ENCODE measurements at regions not wholly inside any gene's neighbourhood (a gene's known extent, or its start where the extent isn't known, plus 50 kb on each side); places are given as distances from the start of the nearest gene placed in this dataset.

- TF ChIP-seq PPARA (CRISPR knock-in tag; IDR thresholded peaks at IDR 0.05; ENCODE audit: borderline replicate concordance), result no peak
Observed at GRCh38 chr17:22692806-22693171, 1000.5 kb downstream of the KCNJ18 start (continued).

DNA sequence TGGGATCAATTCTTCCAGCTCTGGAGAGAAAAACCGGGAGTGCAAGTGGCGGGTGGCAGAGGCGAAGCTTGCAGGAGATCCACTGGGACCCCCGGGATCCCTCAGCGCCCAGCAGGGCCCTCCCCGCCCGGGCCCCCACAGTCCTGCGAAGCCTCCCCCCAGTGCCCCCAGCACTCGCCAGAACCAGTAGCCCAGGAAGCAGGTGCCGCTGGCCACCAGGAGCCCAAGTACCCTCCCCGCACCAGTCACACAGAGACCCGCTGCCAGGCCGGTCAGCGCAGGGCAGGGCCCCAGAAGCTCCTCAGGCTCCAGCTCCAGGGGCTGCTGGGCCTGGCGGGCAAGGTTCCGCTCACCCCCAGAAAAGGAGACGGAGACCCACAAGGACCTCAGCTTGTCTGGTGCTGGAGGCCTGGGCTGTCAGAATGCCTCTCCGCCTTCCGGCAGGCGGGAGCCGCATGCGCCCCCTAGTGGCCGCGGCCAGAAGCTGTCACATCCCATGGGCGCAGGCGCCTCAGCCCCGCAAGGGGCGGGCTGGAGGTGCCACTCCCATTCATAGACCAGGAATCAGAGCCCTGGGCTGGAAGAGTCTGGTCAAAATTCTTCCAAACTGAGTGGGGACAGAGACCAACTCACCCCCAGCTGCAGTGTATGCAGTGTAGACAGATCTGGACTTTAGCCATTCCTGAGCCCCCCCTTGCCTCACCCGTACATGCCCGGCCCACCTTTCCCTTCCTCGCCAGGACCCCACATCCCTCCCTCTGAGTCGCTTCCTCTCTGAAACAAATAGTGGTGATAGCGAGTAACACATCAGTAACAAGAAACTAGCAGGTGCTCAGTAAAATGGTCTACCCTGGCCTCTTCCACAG lies 1002.3 kb downstream of the KCNJ18 start:
- ATAC-seq, result peak; percentile 85
- TF ChIP-seq GLIS3 (CRISPR knock-in tag; IDR thresholded peaks at IDR 0.05), result no peak
- TF ChIP-seq, protein P1, sequence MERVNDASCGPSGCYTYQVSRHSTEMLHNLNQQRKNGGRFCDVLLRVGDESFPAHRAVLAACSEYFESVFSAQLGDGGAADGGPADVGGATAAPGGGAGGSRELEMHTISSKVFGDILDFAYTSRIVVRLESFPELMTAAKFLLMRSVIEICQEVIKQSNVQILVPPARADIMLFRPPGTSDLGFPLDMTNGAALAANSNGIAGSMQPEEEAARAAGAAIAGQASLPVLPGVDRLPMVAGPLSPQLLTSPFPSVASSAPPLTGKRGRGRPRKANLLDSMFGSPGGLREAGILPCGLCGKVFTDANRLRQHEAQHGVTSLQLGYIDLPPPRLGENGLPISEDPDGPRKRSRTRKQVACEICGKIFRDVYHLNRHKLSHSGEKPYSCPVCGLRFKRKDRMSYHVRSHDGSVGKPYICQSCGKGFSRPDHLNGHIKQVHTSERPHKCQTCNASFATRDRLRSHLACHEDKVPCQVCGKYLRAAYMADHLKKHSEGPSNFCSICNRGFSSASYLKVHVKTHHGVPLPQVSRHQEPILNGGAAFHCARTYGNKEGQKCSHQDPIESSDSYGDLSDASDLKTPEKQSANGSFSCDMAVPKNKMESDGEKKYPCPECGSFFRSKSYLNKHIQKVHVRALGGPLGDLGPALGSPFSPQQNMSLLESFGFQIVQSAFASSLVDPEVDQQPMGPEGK (CRISPR knock-in tag; IDR thresholded peaks at IDR 0.05; ENCODE audit: borderline replicate concordance), result no peak
- no peak for TF ChIP-seq CSRNP3 (CRISPR knock-in tag; IDR thresholded peaks at IDR 0.05)
- no peak for TF ChIP-seq ZNF70 (CRISPR knock-in tag; IDR thresholded peaks at IDR 0.05)
- TF ChIP-seq ARNTL (CRISPR knock-in tag; IDR thresholded peaks at IDR 0.05; ENCODE audit: borderline replicate concordance, low read depth), result no peak
- TF ChIP-seq, protein P2, sequence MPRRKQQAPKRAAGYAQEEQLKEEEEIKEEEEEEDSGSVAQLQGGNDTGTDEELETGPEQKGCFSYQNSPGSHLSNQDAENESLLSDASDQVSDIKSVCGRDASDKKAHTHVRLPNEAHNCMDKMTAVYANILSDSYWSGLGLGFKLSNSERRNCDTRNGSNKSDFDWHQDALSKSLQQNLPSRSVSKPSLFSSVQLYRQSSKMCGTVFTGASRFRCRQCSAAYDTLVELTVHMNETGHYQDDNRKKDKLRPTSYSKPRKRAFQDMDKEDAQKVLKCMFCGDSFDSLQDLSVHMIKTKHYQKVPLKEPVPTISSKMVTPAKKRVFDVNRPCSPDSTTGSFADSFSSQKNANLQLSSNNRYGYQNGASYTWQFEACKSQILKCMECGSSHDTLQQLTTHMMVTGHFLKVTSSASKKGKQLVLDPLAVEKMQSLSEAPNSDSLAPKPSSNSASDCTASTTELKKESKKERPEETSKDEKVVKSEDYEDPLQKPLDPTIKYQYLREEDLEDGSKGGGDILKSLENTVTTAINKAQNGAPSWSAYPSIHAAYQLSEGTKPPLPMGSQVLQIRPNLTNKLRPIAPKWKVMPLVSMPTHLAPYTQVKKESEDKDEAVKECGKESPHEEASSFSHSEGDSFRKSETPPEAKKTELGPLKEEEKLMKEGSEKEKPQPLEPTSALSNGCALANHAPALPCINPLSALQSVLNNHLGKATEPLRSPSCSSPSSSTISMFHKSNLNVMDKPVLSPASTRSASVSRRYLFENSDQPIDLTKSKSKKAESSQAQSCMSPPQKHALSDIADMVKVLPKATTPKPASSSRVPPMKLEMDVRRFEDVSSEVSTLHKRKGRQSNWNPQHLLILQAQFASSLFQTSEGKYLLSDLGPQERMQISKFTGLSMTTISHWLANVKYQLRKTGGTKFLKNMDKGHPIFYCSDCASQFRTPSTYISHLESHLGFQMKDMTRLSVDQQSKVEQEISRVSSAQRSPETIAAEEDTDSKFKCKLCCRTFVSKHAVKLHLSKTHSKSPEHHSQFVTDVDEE (CRISPR knock-in tag; IDR thresholded peaks at IDR 0.05), result no peak
- TF ChIP-seq CREB5 (CRISPR knock-in tag; IDR thresholded peaks at IDR 0.05; ENCODE audit: low read depth), result no peak
- no peak for TF ChIP-seq TOX (CRISPR knock-in tag; IDR thresholded peaks at IDR 0.05; ENCODE audit: borderline replicate concordance)
- TF ChIP-seq, protein P3, sequence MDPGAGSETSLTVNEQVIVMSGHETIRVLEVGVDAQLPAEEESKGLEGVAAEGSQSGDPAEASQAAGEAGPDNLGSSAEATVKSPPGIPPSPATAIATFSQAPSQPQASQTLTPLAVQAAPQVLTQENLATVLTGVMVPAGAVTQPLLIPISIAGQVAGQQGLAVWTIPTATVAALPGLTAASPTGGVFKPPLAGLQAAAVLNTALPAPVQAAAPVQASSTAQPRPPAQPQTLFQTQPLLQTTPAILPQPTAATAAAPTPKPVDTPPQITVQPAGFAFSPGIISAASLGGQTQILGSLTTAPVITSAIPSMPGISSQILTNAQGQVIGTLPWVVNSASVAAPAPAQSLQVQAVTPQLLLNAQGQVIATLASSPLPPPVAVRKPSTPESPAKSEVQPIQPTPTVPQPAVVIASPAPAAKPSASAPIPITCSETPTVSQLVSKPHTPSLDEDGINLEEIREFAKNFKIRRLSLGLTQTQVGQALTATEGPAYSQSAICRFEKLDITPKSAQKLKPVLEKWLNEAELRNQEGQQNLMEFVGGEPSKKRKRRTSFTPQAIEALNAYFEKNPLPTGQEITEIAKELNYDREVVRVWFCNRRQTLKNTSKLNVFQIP (CRISPR knock-in tag; IDR thresholded peaks at IDR 0.05; ENCODE audit: borderline replicate concordance, low read depth), result no peak
- TF ChIP-seq PPARA (CRISPR knock-in tag; IDR thresholded peaks at IDR 0.05; ENCODE audit: borderline replicate concordance), result no peak
- no peak for TF ChIP-seq SNAI2 (CRISPR knock-in tag; IDR thresholded peaks at IDR 0.05)
- no peak for TF ChIP-seq CSDC2 (CRISPR knock-in tag; IDR thresholded peaks at IDR 0.05)
- TF ChIP-seq ESRRG (CRISPR knock-in tag; IDR thresholded peaks at IDR 0.05), result no peak
- no peak for TF ChIP-seq ISL1 (CRISPR knock-in tag; IDR thresholded peaks at IDR 0.05)

DNA sequence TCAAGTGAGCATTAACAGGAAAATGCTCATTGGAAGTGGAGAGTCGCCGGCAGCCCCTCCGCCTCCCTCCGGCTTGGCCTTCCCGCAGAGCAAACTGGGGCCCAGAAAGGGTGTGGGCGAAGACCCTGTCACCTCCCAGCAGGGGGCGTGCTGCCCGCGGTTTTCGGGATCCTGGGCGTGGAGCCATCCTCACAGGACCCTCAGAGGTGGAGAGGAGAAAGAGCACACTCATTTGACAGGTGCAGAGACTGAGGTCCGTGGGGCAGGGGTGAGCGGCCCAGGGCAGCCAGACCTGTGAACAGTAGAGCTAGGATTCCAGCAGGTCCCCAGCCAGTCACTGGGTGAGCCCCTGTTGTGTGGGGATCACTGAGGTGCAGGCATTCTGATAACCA lies 1002.9 kb downstream of the KCNJ18 start:
- ATAC-seq, result peak; percentile 23; the same call in 2 of the 3 replicates
- TF ChIP-seq RARB (CRISPR knock-in tag; IDR thresholded peaks at IDR 0.05) (no peak), ZNF565 (CRISPR knock-in tag; conservative IDR thresholded peaks at IDR 0.05; ENCODE audit: low read depth) (no peak), ZFP3 (CRISPR knock-in tag; IDR thresholded peaks at IDR 0.05) (no peak), OSR1 (CRISPR knock-in tag; IDR thresholded peaks at IDR 0.05) (no peak), ESRRG (CRISPR knock-in tag; IDR thresholded peaks at IDR 0.05) (no peak), CSRNP3 (CRISPR knock-in tag; IDR thresholded peaks at IDR 0.05) (no peak), ARNTL (CRISPR knock-in tag; IDR thresholded peaks at IDR 0.05; ENCODE audit: borderline replicate concordance, low read depth) (no peak), ZFP30 (CRISPR knock-in tag; IDR thresholded peaks at IDR 0.05) (no peak), TCF4 (CRISPR knock-in tag; IDR thresholded peaks at IDR 0.05; ENCODE audit: borderline replicate concordance) (no peak), PPARA (CRISPR knock-in tag; IDR thresholded peaks at IDR 0.05; ENCODE audit: borderline replicate concordance) (no peak), ZC3H10 (CRISPR knock-in tag; IDR thresholded peaks at IDR 0.05) (no peak), CSDC2 (CRISPR knock-in tag; IDR thresholded peaks at IDR 0.05) (no peak)
- TF ChIP-seq, protein P2 (CRISPR knock-in tag; IDR thresholded peaks at IDR 0.05), result no peak
